Urinary bladder (tissue), 3 donors: ENCODE measurements at regions not wholly inside any gene's neighbourhood (a gene's known extent, or its start where the extent isn't known, plus 50 kb on each side); places are given as distances from the start of the nearest gene placed in this dataset.

Experiments
- DNase-seq: peaks from one replicate; pipeline ENCODE4 v3.0.0-alpha.2; 2015; ENCODE audit errors: extremely low spot score
- H3K27ac ChIP-seq: one replicate; pipeline ENCODE4 v1.5.1; 2013; ENCODE audit warnings: low read depth, mild to moderate bottlenecking, moderate library complexity
- H3K36me3 ChIP-seq: one replicate; pipeline ENCODE4 v1.6.1; 2013; ENCODE audit warnings: mild to moderate bottlenecking, moderate library complexity; ENCODE audit not compliant: insufficient read depth
- H3K4me1 ChIP-seq: one replicate; pipeline ENCODE4 v1.6.1; 2013; ENCODE audit warnings: mild to moderate bottlenecking, moderate library complexity; ENCODE audit not compliant: insufficient read depth
- H3K4me3 ChIP-seq: one replicate; pipeline ENCODE4 v1.5.1; 2013; ENCODE audit warnings: low read depth, low read length
- WGBS: extraction: QIAGEN DNeasy Blood & Tissue Kit; methylation state at CpG from one replicate; pipeline ENCODE4 v1.1.7; 2013; 5-methylcytosine and 5-hydroxymethylcytosine counted together
- donor health status: healthy with polysubstance abuse.
- donor health status: healthy.

DNA sequence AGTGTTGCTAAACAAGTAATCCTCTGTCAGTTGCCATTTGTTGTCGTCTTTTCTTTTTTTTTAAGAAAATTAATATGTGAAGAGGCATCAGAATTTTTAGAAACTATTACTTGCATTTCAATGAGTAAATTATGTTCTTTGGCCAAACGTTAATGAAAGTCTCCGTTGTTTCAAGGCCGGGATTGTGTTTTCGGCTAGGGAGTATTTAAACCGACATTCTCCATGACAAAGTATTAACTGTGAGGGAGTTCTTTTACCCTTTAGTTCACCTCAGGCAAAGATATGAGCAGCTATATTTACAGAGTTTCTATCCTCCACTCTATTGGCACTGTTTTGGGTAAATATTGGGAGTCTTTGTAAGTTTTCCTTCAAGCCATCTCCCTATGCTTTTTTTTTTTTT lies 668.9 kb downstream of the METTL15 start:
- no peak overlapping the region for H3K27ac ChIP-seq
- no peak overlapping the region for H3K4me3 ChIP-seq
- WGBS = 81% methylated on average over 6 of the region's 6 CpGs
- no peak for DNase-seq
- H3K4me1 ChIP-seq = no peaks in the 10 kb centered on the region
- H3K36me3 ChIP-seq = no peaks in the 10 kb centered on the region

DNA sequence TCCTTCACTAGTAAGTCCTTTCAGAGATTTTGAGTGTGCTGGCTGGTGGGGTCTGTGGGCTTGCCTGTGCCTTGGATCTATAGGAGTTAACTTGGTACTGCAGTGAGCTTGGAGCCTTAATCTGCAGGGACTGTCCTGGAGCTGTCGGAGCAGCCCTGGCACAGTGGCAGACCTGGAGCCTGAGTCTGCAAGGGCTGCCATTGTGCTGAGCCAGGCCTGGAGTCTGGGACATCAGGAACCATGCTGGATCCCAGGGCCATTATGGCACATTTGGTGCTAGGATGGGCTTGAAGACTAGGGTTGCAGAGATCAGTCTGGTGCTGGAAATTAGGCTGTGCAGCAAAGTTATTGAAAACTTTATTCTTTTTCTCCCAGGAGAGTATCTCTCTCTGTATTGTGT lies 665.4 kb downstream of the METTL15 start:
- Histone ChIP-seq H3K27ac (no peak overlapping the region), H3K36me3 (no peaks in the 10 kb centered on the region), H3K4me1 (no peaks in the 10 kb centered on the region), H3K4me3 (no peak overlapping the region)
- DNase-seq = no peak
- 95% methylated on average over 1 of the region's 1 CpG for WGBS

DNA sequence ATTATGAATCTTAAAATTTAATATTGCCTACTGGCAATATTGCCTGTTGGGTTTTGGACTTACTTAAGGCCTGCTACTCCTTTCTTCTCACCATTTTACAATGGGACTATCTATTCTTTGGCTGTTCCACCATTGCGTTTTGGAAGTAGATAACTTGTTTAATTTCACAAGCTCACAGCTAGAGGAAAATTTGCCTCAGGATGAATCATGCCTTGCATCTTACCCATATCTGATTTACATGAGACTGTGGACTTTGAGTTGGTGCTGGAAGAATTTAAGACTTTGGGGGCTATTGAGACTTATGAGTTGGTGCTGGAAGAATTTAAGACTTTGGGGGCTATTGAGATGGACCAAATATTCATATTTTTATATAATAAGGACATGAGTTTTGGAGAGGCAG lies 662.6 kb downstream of the METTL15 start:
- Histone ChIP-seq H3K27ac (no peak overlapping the region), H3K36me3 (no peaks in the 10 kb centered on the region), H3K4me1 (no peaks in the 10 kb centered on the region), H3K4me3 (no peak overlapping the region)
- WGBS = 92% methylated on average over 1 of the region's 1 CpG
- DNase-seq = no peak

DNA sequence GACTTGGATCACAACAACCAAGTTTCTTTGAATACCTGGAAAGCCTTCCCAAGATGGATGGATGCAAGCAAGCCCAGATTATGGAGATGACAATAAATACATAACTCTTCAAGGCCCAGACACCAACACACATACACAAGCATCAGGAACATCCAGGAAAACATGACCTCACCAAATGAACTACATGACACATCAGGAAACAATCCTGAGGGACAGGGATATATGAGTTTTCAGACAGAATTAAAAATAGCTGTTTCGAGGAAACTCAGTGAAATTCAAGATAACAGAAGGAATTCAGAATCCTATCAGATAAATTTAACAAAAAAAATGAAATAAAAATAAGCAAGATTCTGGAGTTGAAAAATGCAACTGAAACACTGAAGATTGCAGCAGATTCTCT lies 659.4 kb downstream of the METTL15 start:
- WGBS = 56% methylated on average over 1 of the region's 1 CpG
- Histone ChIP-seq H3K4me1 (no peaks in the 10 kb centered on the region), H3K4me3 (no peak overlapping the region), H3K27ac (no peak overlapping the region), H3K36me3 (no peaks in the 10 kb centered on the region)
- DNase-seq = no peak

DNA sequence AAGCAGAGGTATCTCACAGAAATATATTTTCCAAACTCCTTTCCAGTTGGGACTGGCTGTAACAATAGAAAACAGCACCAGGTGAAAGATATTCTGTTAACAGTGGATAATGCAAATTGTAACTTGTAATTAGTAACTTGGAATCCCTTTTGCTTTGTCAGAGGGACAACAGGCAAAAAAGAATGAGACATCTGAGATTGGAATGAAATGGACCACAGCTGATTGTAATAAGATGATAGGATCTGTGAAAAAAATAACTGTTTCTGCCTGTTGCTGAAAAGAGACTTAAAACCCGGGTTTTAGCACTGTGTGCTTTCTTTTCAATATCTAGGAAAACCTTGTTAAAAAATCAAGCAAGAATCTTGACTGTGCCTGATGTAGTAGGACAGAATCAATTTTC lies 655.7 kb downstream of the METTL15 start:
- WGBS = 74% methylated on average over 1 of the region's 1 CpG
- Histone ChIP-seq H3K4me3 (no peak overlapping the region), H3K27ac (no peak overlapping the region), H3K4me1 (no peaks in the 10 kb centered on the region), H3K36me3 (no peaks in the 10 kb centered on the region)
- no peak for DNase-seq

DNA sequence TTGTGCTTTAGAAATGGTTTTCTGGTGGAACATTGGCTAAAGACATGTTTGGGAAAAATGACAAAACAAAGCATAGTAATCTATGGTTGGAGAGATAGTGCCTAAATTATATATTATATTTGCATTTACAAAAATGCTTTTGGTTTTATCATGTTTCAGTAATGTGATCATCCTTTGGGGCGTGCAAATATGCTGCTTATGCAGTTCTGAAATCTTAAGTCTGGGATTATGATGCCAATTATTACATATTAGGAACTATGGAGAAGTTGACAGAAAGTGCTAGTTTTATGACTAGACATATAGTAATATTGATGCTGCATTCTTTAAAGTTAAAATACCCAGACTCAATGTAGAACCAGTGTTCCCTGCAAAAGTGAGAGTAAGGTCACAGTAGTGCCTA lies 655.0 kb downstream of the METTL15 start:
- H3K27ac ChIP-seq = no peak overlapping the region
- DNase-seq = no peak
- H3K36me3 ChIP-seq = no peaks in the 10 kb centered on the region
- WGBS = 71% methylated on average over 1 of the region's 1 CpG
- no peak overlapping the region for H3K4me3 ChIP-seq
- H3K4me1 ChIP-seq = no peaks in the 10 kb centered on the region

DNA sequence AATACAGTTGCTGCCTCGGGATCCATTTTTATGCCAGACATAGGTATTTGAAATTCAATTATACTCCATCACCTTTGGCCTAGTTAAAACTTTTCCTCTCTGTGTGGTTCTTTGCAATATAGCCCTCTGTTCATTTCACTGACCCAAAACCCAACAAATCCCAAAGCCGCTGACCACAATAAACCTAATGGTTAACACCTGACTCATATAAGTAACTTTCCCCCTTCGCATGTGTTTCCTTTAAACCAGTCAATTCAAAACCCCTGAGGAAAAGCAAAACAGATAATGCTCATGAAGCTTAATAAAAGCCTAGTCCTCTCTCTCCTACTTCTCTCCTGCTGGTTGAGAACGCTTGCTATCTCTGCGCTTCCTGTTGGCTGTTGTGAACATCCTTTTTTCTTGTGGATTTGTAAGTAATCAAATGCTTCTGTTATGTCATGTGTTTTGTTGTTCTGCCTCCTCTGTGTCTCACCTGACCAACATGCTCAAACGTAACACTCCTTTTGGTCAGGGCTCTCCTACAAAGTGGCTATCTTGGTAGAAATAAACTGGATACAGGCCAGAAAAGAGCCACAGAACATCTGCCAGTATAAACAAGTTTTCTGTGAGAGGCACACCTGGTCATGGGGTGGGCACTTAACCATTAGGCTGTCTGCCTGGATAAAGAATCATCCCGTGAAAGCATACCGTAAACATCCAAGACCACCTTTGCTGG lies 652.6 kb downstream of the METTL15 start:
- no peak for DNase-seq
- no peak overlapping the region for H3K27ac ChIP-seq
- H3K4me1 ChIP-seq = no peaks in the 10 kb centered on the region
- H3K4me3 ChIP-seq = no peak overlapping the region
- no peaks in the 10 kb centered on the region for H3K36me3 ChIP-seq
- 92% methylated on average over 8 of the region's 8 CpGs for WGBS

DNA sequence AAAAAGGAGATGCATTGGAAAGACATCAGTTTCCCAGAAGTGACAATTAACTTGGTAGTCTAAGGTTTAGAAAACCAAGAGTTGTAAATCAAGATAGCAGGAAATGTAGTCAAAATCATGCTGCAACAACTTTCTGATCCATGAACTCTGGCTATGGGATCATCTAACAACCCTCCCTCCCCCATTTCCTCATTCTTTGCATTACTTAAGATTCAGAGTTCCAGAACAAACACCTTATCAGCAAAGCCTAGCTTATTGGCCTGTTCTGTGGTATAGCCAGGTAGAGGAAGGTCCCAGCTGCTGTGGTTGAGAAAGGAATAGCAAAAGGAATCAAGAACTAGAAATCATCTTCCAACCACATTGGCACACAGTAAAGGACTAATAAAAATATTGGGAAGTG lies 651.1 kb downstream of the METTL15 start:
- H3K27ac ChIP-seq = no peak overlapping the region
- H3K4me3 ChIP-seq = no peak overlapping the region
- DNase-seq = no peak
- H3K36me3 ChIP-seq = no peaks in the 10 kb centered on the region
- H3K4me1 ChIP-seq = no peaks in the 10 kb centered on the region

DNA sequence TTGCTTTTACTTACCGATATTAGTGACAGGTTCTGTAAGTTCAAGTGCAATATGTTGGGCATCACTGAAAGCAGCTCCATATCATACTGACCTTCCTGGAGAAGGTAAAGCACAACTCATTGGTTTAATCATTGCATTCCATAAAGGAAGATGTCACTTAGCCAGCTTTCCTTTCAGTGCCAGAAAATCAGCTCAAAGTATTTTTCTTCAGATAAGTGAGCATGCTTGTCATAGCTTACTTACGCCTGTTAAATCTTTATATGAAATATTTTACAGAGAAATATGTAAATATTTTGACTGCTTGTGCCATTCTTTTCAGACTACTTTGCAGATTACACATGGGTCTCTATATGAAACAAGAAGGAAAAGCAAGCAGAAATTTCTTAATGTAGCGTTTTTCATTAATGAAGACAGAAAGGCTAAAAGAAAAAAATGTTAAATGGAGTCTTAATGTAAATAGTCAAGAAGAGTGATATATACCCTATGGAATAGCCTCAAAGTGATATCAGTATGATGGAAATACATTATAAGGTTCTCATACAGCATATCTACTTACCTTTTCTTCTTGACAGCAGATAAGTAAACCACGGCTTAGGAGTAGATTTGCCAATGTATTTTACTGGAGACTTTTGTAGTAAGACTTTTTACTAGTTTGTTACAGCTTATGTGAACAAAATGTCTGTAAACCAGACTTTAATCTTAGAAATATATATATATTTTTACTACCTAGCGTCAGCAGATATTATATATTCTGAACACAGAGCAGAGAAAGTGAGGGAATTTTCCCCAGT lies 649.7 kb downstream of the METTL15 start:
- Histone ChIP-seq H3K4me3 (no peak overlapping the region), H3K36me3 (no peaks in the 10 kb centered on the region), H3K27ac (no peak overlapping the region), H3K4me1 (no peaks in the 10 kb centered on the region)
- DNase-seq = no peak
- WGBS = 33% methylated on average over 5 of the region's 5 CpGs

DNA sequence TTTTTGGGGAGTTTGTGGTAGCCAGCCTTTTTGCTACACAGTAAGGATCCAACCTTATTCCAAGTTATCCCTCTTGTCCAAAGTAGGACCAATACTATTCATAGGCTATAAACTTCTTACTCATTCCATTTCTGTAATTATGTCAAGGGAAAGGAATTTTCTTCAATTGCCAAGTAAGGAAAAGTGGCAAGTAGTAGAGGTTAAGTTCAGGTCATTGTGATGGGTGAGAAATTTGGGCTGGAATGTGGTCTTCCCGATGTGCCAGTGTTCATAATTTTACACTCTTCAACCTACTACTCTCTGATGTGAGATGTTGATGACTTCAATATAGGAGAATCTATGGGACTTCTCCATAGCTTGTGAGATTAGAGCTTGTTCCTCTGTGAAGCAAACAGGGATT lies 648.8 kb downstream of the METTL15 start:
- 22% methylated on average over 1 of the region's 1 CpG for WGBS
- no peak for DNase-seq
- no peak overlapping the region for H3K27ac ChIP-seq
- no peak overlapping the region for H3K4me3 ChIP-seq
- no peaks in the 10 kb centered on the region for H3K4me1 ChIP-seq
- H3K36me3 ChIP-seq = no peaks in the 10 kb centered on the region

DNA sequence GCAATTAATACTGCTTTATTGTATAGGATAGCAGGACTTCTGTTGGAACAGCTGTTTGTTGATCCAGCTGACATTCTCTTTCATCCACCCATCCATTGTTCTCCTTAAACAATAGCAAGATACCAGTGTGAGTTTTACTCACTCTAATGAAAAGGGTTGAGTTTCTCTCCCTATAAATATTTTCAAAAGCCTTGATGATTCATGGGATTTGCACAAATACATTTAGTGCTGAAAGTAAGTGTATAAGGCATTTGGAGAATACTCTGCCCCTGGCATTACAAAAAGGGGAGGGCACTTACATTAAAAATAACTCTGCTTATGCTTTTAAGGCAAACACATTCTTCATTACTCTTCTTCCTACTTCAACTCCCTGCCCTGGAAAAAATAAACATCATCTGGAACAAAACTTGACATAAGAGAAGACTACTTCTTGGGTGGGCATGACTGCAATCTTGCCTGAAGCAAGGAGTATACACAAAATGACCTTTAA lies 634.9 kb downstream of the METTL15 start:
- Histone ChIP-seq H3K4me3 (no peak overlapping the region), H3K27ac (no peak overlapping the region), H3K36me3 (no peaks in the 10 kb centered on the region), H3K4me1 (no peaks in the 10 kb centered on the region)
- no peak for DNase-seq

DNA sequence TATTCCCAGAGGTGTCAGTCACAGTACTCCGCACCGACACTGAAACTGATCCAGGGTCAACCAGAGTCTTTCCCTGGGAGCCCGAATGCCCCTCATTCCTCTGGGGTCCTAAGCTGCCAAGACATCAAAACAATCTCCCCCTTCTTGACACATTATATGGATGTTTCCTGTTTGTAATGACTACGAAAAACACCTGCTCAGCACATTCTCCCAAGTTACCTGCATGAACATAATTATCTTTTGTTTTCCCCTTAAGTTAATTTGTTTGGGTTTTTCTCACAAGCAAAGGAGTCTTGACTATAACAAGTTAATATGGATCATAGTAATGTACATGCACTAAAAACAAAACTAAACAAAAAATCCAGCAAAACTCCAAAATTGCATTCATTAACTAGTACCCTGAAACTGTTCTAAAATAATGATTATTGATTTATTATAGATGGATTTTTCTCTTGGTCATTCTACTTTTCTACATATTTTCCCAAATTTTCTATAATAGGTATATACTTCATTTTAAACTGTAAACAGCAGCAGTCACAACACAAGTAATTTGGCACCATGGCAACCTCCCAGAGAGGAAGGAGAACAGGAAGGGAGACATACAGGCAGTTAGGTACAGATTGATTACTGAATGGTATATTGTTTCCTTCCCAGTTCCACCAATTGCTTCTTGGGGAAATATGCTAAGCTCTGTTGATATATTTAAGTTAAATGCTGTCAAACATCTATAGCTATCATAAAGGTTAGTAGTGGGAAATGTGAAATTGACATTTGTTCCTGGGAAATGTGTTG lies 631.5 kb downstream of the METTL15 start:
- WGBS = 75% methylated on average over 4 of the region's 4 CpGs
- no peaks in the 10 kb centered on the region for H3K36me3 ChIP-seq

DNA sequence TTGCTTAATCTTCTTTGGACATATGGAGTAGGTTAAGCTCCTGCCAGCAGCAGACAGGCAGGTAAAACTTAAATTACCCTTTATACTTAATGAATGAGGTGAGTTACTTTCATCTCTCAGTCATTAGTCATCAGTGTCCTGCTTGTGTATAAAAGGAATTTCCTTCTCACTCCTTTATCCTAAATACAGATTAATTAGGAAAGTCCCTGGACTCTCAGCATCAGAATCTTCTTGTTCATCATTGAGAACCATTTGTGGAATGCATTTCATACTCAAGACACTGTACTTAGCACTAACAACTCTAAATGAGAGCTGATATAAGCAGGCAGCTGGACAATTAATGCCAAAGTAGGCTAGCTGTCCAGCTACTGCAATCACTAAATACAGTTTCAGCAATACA lies 630.4 kb downstream of the METTL15 start:
- DNase-seq = no peak
- H3K27ac ChIP-seq = no peak overlapping the region
- no peak overlapping the region for H3K4me3 ChIP-seq
- no peaks in the 10 kb centered on the region for H3K4me1 ChIP-seq
- H3K36me3 ChIP-seq = no peaks in the 10 kb centered on the region

More for the DNA sequence above, 631.5 kb downstream of the METTL15 start:
- Histone ChIP-seq H3K4me3 (no peak overlapping the region), H3K27ac (no peak overlapping the region), H3K4me1 (no peaks in the 10 kb centered on the region)
- DNase-seq = no peak

DNA sequence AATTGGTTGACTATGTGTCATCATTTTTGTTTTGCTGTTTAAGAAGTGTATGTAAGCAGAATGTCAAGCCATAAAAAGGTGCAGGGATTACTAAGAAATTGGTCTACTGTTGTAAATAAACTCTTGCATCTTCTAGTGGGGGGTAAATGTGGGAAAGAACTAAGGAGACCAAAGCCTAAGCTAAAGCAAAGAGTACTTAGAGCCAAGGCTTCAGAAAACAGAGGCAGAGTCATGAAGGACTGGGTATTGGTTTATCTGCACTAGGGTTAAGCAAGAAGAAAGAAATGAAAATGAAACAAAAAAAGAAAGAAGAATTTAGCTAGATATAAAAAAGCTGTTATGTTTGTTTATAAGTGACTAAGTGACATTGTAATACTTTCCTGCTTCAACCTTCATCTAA lies 628.1 kb downstream of the METTL15 start:
- DNase-seq = no peak
- no peak overlapping the region for H3K27ac ChIP-seq
- H3K36me3 ChIP-seq = no peaks in the 10 kb centered on the region
- H3K4me3 ChIP-seq = no peak overlapping the region
- no peaks in the 10 kb centered on the region for H3K4me1 ChIP-seq
